PC-3 (cell line): ENCODE measurements at regions not wholly inside any gene's neighbourhood (a gene's known extent, or its start where the extent isn't known, plus 50 kb on each side); places are given as distances from the start of the nearest gene placed in this dataset.

Source experiments
- ATAC-seq: fragments of 200-7000 bp; cut with Tn5 transposase; 2 replicates; pipeline ENCODE4 v1.9.1; 2020; ENCODE audit warnings: mild to moderate bottlenecking, moderate library complexity
- BruUV-seq: library from RNA; stranded (reverse); fragments of 400-500 nt; replicated peaks from 2 replicates; lab custom pipeline; 2021; lab: Mats Ljungman, UMichigan
- CTCF ChIA-PET: fragments of 300-600 bp; sonication (Branson Sonifier 250); formaldehyde crosslinking; loops from one replicate; lab custom pipeline; 2022; ENCODE audit warnings: antibody characterized with exemption; lab: Charles Lee
- POLR2A ChIA-PET: fragments of 300-600 bp; sonication (Branson Sonifier 250); formaldehyde crosslinking; loops from one replicate; lab custom pipeline; 2022; ENCODE audit warnings: antibody characterized with exemption; ENCODE audit not compliant: unreplicated experiment; lab: Charles Lee
- DNase-seq: peaks from one replicate; pipeline ENCODE4 v3.0.0-alpha.2; 2015
- H2AFZ ChIP-seq: fragments of 300-600 bp; sonication (generic); 2 replicates; pipeline ENCODE4 v1.6.0; 2016; ENCODE audit warnings: antibody characterized with exemption, low read length
- H3F3A ChIP-seq: fragments of 300-600 bp; sonication (generic); one replicate; pipeline ENCODE4 v1.6.0; 2017; ENCODE audit warnings: antibody characterized with exemption, low read length, control low read depth, mild to moderate bottlenecking; ENCODE audit not compliant: unreplicated experiment
- H3K27ac ChIP-seq: fragments of 300-600 bp; sonication (generic); 2 replicates; pipeline ENCODE4 v1.5.1; 2016; ENCODE audit warnings: mild to moderate bottlenecking, low read length
- H3K27me3 ChIP-seq: fragments of 300-600 bp; sonication (generic); 2 replicates; pipeline ENCODE4 v1.6.1; 2016; ENCODE audit warnings: low read length, mixed read lengths
- H3K36me3 ChIP-seq: fragments of 300-600 bp; sonication (generic); 2 replicates; pipeline ENCODE4 v1.6.1; 2016; ENCODE audit warnings: low read depth, mixed run types, low read length, mixed read lengths
- H3K4me1 ChIP-seq: fragments of 300-600 bp; sonication (generic); 2 replicates; pipeline ENCODE4 v1.5.1; 2016; ENCODE audit warnings: low read length; ENCODE audit not compliant: insufficient read depth
- H3K4me2 ChIP-seq: fragments of 300-600 bp; sonication (generic); 2 replicates; pipeline ENCODE4 v1.6.0; 2016; ENCODE audit warnings: low read length
- H3K4me3 ChIP-seq: fragments of 300-600 bp; sonication (generic); 2 replicates; pipeline ENCODE4 v1.5.1; 2016; ENCODE audit warnings: mild to moderate bottlenecking, low read length, mixed read lengths
- H3K79me2 ChIP-seq: fragments of 300-600 bp; sonication (generic); 2 replicates; pipeline ENCODE4 v1.6.1; 2017; ENCODE audit warnings: low read length, mixed read lengths
- H3K9ac ChIP-seq: fragments of 300-600 bp; sonication (generic); 2 replicates; pipeline ENCODE4 v1.6.0; 2016; ENCODE audit warnings: mild to moderate bottlenecking, low read length
- H3K9me2 ChIP-seq: fragments of 300-600 bp; sonication (generic); replicated peaks from 2 replicates; pipeline ENCODE4 v1.6.1; 2016; ENCODE audit warnings: mixed run types, low read length, mixed read lengths
- H3K9me3 ChIP-seq: fragments of 300-600 bp; sonication (generic); 2 replicates; pipeline ENCODE4 v1.6.1; 2016; ENCODE audit warnings: low read length, mixed read lengths
- H4K20me1 ChIP-seq: fragments of 300-600 bp; sonication (generic); 2 replicates; pipeline ENCODE4 v1.6.1; 2016; ENCODE audit warnings: low read length, mixed read lengths
- CTCF ChIP-seq: fragments of 300-600 bp; sonication (generic); conservative IDR thresholded peaks from 2 replicates; pipeline ENCODE4 v1.5.1; 2017; ENCODE audit warnings: antibody characterized with exemption, low read depth, mild to moderate bottlenecking, low read length
- EZH2 ChIP-seq: fragments of 300-600 bp; sonication (generic); IDR thresholded peaks from one replicate; pipeline ENCODE4 v1.6.1; 2017; ENCODE audit warnings: antibody characterized with exemption, mild to moderate bottlenecking, low read length; ENCODE audit not compliant: unreplicated experiment
- EZH2phosphoT487 ChIP-seq: fragments of 300-600 bp; sonication (generic); IDR thresholded peaks from 2 replicates; pipeline ENCODE4 v1.6.1; 2018; ENCODE audit warnings: mild to moderate bottlenecking, antibody characterized with exemption, low read length, borderline replicate concordance
- intact Hi-C: fragments of 100-400 bp; cut with micrococcal nuclease; formaldehyde crosslinking; loops from 2 replicates; pipeline ENCODE4 v1.9.0; 2023

- H3K9me2 ChIP-seq = no peaks in the 10 kb centered on the region
- BruUV-seq = no TSS peak
- H3K9ac ChIP-seq = no peak overlapping the region
- no peaks in the 10 kb centered on the region for H3K36me3 ChIP-seq
- intact Hi-C loops = no loop called here
- H3K27me3 ChIP-seq = no peaks in the 10 kb centered on the region
- H3K79me2 ChIP-seq = no peaks in the 10 kb centered on the region
- no peak overlapping the region for H3K4me2 ChIP-seq
- no peak overlapping the region for H3K4me3 ChIP-seq
- ChIA-PET CTCF (no interaction called here), POLR2A (no interaction called here)
- H4K20me1 ChIP-seq = no peaks in the 10 kb centered on the region
- no peaks in the 10 kb centered on the region for H3K4me1 ChIP-seq
- no peaks in the 10 kb centered on the region for H3F3A ChIP-seq
- DNase-seq (no peak), ATAC-seq (no peak)
- no peak overlapping the region for H2AFZ ChIP-seq
- TF ChIP-seq EZH2phosphoT487 (no peak), CTCF (no peak), EZH2 (no peak)
- H3K27ac ChIP-seq = no peak overlapping the region
- H3K9me3 ChIP-seq = no peaks in the 10 kb centered on the region
Observed at GRCh38 chr9:17025281-17025680, 109.6 kb upstream of the CNTLN start.

- Histone ChIP-seq H3K79me2 (no peaks in the 10 kb centered on the region), H3K27me3 (no peaks in the 10 kb centered on the region), H3F3A (no peaks in the 10 kb centered on the region), H3K9me3 (no peaks in the 10 kb centered on the region), H3K9me2 (no peaks in the 10 kb centered on the region), H2AFZ (no peak overlapping the region), H3K9ac (no peak overlapping the region), H3K4me3 (no peak overlapping the region), H3K27ac (no peak overlapping the region), H3K36me3 (no peaks in the 10 kb centered on the region), H3K4me2 (no peak overlapping the region), H4K20me1 (no peaks in the 10 kb centered on the region), H3K4me1 (no peaks in the 10 kb centered on the region)
- CTCF ChIA-PET = no interaction called here
- no peak for ATAC-seq
- POLR2A ChIA-PET = no interaction called here
- no TSS peak for BruUV-seq
- no peak for DNase-seq
- TF ChIP-seq EZH2 (no peak), CTCF (no peak), EZH2phosphoT487 (no peak)
- intact Hi-C loops = no loop called here
Observed at GRCh38 chr9:17024129-17024528, 110.7 kb upstream of the CNTLN start.

- Histone ChIP-seq H3K9ac (no peak overlapping the region), H3F3A (no peaks in the 10 kb centered on the region), H3K4me1 (no peaks in the 10 kb centered on the region), H3K27me3 (no peaks in the 10 kb centered on the region), H3K4me2 (no peak overlapping the region), H3K27ac (no peak overlapping the region), H3K79me2 (no peaks in the 10 kb centered on the region), H3K4me3 (no peak overlapping the region), H3K9me3 (no peaks in the 10 kb centered on the region), H4K20me1 (no peaks in the 10 kb centered on the region), H3K9me2 (no peaks in the 10 kb centered on the region), H2AFZ (no peak overlapping the region), H3K36me3 (no peaks in the 10 kb centered on the region)
- BruUV-seq = no TSS peak
- DNase-seq = no peak
- intact Hi-C loops = no loop called here
- TF ChIP-seq CTCF (no peak), EZH2 (no peak), EZH2phosphoT487 (no peak)
- ChIA-PET CTCF (no interaction called here), POLR2A (no interaction called here)
- ATAC-seq = no peak
Observed at GRCh38 chr9:17021387-17021970, 113.4 kb upstream of the CNTLN start.
